Lung (tissue), 11 donors: ENCODE measurements at regions not wholly inside any gene's neighbourhood (a gene's known extent, or its start where the extent isn't known, plus 50 kb on each side); places are given as distances from the start of the nearest gene placed in this dataset.
"Not testable (repeated sequence)": the region's sequence is repeated elsewhere in the genome, so short reads cannot be mapped to it uniquely, and the experiment has no call there.

Experiments used
- ATAC-seq: fragments of 200-7000 bp; cut with Tn5 transposase; one replicate; pipeline ENCODE4 v1.9.1; 2020; ENCODE audit warnings: moderate number of reproducible peaks; ENCODE audit not compliant: insufficient read depth, low FRiP score
- DNase-seq, 3 donors: peaks; one replicate each; pipeline ENCODE4 v3.0.0-alpha.2; 2013 to 2017
- H3K27ac ChIP-seq, 2 donors: one replicate each; pipeline ENCODE4 v1.5.1; 2013; ENCODE audit warnings: mild to moderate bottlenecking in 2 of 2, moderate library complexity in 2 of 2, control low read depth in 1 of 2, inconsistent platforms in 1 of 2, low read depth in 1 of 2, low read length in 1 of 2
- H3K27me3 ChIP-seq, 3 donors: one replicate each; pipeline ENCODE4 v1.5.1; 2013; ENCODE audit warnings: low read length in 2 of 3; ENCODE audit not compliant: control insufficient read depth in 3 of 3, insufficient read depth in 3 of 3
- H3K36me3 ChIP-seq, 4 donors: one replicate each; pipeline ENCODE4 v1.5.1; 2013; ENCODE audit warnings: low read length in 4 of 4, mild to moderate bottlenecking in 1 of 4, moderate library complexity in 1 of 4; ENCODE audit not compliant: control insufficient read depth in 4 of 4, insufficient read depth in 4 of 4
- H3K4me1 ChIP-seq, 5 donors: one replicate each; pipeline ENCODE4 v1.5.1; 2013; ENCODE audit warnings: low read length in 5 of 5, mild to moderate bottlenecking in 2 of 5, moderate library complexity in 1 of 5; ENCODE audit not compliant: control insufficient read depth in 5 of 5, insufficient read depth in 5 of 5
- H3K4me3 ChIP-seq: one replicate; pipeline ENCODE4 v1.5.1; 2013; ENCODE audit warnings: mild to moderate bottlenecking, control low read depth, moderate library complexity
- H3K9ac ChIP-seq, 2 donors: one replicate each; pipeline ENCODE4 v1.5.1; 2013; ENCODE audit warnings: low read length in 2 of 2, control low read depth in 1 of 2; ENCODE audit not compliant: insufficient read depth in 1 of 2
- H3K9me3 ChIP-seq, 4 donors: one replicate each; pipeline ENCODE4 v1.5.1; 2013; ENCODE audit warnings: low read length in 3 of 4, mild to moderate bottlenecking in 1 of 4, moderate library complexity in 1 of 4; ENCODE audit not compliant: control insufficient read depth in 4 of 4, insufficient read depth in 3 of 4
- CTCF ChIP-seq: IDR thresholded peaks from 2 replicates; pipeline ENCODE4 v1.5.1; 2012; ENCODE audit warnings: mild to moderate bottlenecking; ENCODE audit errors: control extremely low read depth, extremely low read depth
- WGBS, 2 donors: extraction: QIAGEN DNeasy Blood & Tissue Kit; methylation state at CpG; one replicate each; pipeline ENCODE4 v1.1.7; 2013; 5-methylcytosine and 5-hydroxymethylcytosine counted together
- donor health status: control.
- donor health status: control.
- donor health status: Bipolar disorder and iron deficiency.
- donor health status: healthy.
- donor health status: DM: yes; HTN: yes; CAD: no.

DNA sequence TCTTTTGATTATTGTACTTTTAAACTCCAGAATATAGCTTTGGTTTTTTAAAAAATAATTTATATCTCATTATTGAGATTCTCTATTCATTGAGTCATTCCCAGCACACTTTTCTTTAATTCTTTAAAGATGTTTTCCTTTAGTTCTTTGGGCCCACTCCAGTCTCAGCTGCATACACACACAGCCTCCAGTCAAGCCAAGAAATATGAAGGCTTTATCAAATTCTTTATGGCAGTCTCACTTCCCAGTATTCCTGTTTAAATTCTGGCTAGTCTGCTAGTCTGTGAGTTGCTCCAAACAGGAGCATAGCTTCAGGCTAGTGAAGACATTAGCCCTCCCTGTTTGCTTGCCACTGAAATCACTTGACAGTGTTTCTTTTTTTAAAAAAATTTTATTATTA is 61.2 kb downstream of the CRP start:
- DNase-seq (no peak), ATAC-seq (no peak)
- H3K27me3 ChIP-seq, result no peaks in the 10 kb centered on the region
- no peaks in the 10 kb centered on the region for H3K4me1 ChIP-seq
- no peaks in the 10 kb centered on the region for H3K36me3 ChIP-seq
- H3K27ac ChIP-seq, result no peak overlapping the region
- no peak overlapping the region for H3K9ac ChIP-seq
- no peaks in the 10 kb centered on the region for H3K9me3 ChIP-seq
- TF ChIP-seq CTCF, result no peak
- H3K4me3 ChIP-seq, result no peak overlapping the region

GRCh38 chr1:159657477-159657876 is 56.9 kb downstream of the CRP start:
- DNase-seq, H3K4me1 ChIP-seq, ATAC-seq, H3K36me3 ChIP-seq, H3K9me3 ChIP-seq, H3K27ac ChIP-seq, H3K9ac ChIP-seq, H3K4me3 ChIP-seq, H3K27me3 ChIP-seq: not testable (repeated sequence)
- WGBS, 2 donors, result 95 to 100% methylated on average over 2 of the region's 2 CpGs
